HG03280 (cell line): ENCODE measurements at regions not wholly inside any gene's neighbourhood (a gene's known extent, or its start where the extent isn't known, plus 50 kb on each side); places are given as distances from the start of the nearest gene placed in this dataset.
"Not testable (repeated sequence)": the region's sequence is repeated elsewhere in the genome, so short reads cannot be mapped to it uniquely, and the experiment has no call there.

Experiments used
- ATAC-seq: cut with Tn5 transposase; IDR thresholded peaks from one replicate; pipeline ENCODE4 v1.9.1; 2021; ENCODE audit warnings: mild to moderate bottlenecking, moderate library complexity; ENCODE audit not compliant: unreplicated experiment

DNA sequence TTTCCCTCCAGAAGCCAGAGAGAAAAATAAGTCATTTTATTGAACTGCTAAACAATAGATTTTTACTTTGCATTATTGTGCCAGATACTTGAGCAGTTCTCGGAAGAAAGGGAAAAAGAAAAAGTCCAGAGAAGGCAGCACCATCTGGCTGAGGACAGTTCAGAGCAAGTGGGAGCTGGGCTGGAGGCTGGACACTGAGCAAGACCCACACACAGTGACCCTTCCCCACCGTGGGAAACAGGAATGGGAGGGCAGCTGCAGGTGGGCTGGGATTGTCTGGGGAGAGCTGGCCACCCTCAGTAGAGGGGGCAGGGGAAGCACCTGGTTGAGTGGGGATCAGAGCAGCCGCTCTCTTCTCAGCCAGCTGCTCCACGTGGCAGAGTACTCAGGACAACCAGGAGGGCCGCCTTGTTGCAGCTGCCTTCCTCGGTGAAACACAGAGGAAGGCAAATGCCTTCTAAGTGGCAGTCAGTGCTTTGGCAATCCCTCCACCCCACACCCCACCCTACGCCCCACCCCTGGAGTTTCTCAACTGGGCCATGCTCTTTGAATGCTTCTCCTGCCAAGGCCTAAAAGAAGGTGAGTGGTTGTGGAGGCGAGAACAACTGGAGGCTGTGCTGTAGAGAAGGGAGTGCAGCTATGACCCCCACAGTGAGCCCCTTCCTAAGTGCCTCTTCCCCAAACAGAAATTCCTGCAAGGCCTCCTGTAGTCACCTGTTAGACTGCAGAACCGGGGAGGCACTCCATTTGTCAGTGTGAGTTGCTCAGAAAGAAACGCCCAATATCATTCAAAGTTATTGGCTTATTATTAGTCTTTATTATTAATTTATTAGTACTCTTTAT lies 179.3 kb downstream of the ZIC5 start:
- ATAC-seq = no peak

DNA sequence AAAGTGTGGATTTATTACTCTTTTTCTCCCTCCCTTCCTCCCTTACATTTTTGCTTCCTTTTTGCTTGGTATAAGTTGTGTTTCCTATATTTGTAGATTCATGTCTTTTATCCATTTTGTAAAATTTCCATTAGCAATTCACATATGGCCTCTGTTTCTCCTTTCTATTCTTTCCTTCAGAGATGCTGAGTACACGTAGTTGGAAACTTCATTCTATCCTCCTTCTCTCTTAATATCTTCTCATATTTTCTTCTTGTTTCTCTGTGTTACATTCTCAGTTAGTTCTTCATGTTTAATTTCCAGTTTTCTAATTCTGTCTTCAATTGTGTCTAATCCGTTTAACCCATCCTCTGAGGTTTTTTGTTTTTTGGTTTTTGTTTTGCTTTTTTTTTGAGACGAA lies 188.9 kb downstream of the ZIC5 start:
- no peak for ATAC-seq

DNA sequence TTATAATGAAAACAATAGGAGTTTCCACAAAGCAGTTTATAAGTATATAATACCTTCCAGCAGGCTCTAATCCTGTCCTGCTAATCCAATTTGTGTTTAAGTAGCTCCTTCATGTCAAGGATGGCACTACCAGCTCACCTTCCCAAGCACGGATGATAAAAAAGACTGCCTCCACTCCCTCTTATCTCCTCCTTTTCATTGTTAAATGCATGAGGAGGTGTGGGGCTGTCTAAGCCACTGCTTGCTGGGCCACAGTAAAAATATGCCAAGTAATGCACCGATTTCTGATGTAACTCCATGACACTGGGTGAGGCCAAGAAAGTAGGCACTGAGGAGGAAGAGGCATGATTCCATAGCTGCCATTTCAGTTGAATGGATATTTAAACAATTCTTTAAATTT lies 193.1 kb downstream of the ZIC5 start:
- no peak for ATAC-seq

DNA sequence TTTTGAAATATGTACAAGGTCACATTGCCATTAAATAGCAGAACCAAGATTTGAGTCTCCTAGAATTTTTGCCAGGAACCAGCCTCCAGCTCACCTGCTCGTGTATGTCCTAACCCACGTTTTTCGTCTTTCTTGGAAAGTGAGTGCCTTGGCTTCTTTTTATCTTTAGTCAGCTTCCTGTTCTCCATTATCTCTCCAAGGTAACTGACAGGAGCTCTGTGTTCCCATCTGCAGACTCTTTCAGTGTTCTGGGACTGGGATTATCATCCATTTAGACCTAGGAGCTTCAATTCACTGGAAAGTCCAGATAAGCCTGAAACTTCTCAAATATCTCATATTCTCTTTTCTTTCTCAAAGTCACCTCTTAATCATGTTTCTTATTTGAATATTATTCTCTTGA lies 193.7 kb downstream of the ZIC5 start:
- no peak for ATAC-seq

DNA sequence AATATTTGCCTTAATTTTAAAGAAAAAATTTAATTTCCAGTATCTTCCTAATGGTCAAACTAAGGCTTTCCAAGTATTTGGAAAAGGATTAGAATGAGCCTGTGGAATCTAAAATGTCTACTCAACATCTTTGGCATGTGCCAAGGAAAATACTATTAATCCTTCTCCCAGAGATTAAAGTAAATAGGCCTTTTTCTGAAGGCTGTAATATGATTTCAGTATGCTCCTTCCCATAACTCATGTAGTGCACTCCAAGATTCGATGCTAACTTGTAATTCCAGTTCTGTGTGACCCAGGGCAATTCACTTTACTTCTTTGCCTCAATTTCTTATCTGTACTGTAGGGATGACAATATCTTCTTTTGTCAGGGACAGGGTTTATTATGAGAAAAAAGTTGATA lies 196.9 kb downstream of the ZIC5 start:
- no peak for ATAC-seq

DNA sequence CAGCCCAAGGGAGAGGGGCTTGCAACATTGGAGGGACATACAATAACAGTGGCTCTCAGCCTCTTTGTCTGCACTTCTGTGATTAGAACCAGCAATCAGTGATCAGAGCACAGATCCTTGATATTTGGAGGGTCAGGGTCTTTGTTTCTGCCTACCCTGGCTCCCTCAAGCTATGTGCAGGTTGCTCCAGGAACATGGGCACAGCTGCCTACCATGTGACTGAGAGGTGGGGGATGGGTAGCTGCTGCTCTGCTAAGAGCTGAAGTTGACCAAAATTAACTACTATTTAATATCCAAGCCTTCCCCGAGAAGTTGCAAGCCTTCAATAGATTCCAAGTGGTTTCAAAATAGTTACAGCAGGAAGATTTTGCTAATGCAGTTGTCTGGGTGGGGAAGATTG lies 202.6 kb downstream of the ZIC5 start:
- no peak for ATAC-seq

DNA sequence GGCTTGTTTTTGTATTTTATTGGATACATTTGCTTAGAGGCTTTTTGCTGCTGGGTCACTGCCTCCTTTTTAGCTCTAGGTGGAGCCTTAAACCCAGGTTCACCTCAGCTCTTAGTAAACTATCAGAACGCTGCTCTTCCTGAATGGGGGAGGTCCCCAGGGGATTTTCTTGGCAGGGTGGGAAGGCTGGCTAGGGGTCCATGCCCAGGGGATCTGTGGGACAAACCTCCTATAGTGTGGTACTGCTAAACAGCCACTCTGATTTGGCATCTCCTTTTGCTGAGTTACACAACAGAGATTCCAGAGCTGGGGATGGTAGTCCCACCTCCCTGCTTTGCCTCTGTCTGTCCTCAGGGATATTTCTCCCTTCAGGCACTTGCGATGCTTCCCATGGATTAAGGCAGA lies 204.9 kb downstream of the ZIC5 start:
- ATAC-seq = no peak

DNA sequence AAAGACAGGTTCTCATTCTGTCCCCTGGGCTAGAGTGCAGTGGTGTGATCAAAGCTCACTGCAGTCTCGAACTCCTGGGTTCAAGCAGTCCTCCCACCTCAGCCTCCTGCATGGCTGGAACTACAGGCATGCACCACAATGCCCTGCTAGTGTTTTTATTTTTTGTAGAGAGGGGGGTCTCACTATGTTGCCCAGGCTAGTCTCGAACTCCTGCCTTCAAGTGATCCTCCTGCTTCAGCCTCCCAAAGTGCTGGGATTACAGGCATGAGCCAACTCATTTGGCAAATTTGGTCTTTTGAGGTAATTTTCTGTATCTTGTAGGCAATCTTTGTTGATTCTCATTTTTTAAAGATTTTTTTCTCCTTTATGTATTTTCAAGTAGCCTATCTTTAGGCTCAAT lies 205.7 kb downstream of the ZIC5 start:
- no peak for ATAC-seq

DNA sequence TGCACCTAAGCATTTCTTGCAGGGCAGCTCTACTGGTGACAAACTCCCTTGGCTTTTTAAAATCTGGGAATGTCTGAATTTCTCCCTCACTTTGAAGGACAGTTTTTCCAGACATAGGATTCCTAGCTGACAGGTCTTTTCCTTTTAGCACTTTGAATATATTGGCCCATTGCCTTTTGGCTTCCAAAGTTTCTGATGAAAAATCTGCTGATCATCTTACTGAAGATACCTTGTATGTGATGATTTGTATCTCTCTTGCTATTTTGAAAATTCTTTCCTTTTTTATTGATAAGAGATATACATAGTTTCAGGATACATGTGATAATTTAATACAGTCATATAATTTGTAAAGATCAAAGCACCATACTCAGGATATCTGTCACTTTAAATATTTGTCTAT lies 211.1 kb downstream of the ZIC5 start:
- ATAC-seq = no peak

DNA sequence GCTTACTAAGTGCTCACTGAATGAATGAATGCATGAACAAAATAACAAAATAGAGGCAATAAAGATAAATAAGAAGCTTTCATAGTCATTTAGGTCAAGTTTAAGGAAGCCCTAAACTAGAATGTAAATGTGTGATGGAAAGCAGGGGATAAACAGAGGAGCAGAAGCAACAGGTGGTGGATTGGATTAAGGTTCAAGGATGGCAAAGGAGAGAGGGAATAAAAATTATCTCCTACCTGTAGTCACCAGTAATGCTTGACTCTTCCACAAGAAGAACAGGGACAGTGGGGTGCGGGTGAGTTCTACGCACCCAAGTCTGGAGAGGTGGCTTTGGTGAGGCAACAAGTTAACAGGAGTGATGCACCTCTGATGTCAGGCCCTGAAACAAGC lies 212.4 kb downstream of the ZIC5 start:
- no peak for ATAC-seq

DNA sequence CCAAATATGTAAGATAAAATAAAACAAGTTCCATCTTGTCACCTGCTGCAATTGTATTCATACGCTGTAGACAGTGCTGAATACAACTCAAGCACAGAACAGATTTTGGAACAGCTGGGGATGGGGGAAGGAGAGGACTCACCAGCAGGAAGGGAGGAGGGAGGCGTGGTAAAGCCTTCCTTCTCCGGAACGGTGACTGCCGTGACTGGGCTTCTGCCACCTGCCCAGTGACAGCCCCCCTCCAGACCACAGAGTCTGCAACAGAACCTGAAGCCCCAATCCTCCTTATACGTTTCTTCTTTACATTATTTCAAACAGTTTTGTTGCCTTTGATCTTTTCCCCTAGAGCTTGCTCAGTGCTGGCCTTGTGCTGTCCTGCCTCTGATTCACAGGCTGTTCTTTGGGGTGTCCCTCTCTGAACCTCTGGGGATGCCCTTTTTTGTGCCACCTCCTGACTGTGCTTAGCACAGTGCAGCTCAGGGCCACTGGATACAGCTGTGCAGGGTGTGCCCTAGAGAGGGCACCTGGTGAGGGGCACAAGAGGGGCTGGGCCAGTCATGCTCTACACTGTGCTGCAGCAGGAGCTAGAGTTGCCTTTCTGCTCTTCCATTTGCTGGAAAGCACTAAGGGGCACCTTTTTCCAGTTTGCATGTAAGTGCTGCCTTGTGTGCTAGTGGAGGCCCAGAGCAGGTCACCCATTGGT lies 213.0 kb downstream of the ZIC5 start:
- no peak for ATAC-seq

DNA sequence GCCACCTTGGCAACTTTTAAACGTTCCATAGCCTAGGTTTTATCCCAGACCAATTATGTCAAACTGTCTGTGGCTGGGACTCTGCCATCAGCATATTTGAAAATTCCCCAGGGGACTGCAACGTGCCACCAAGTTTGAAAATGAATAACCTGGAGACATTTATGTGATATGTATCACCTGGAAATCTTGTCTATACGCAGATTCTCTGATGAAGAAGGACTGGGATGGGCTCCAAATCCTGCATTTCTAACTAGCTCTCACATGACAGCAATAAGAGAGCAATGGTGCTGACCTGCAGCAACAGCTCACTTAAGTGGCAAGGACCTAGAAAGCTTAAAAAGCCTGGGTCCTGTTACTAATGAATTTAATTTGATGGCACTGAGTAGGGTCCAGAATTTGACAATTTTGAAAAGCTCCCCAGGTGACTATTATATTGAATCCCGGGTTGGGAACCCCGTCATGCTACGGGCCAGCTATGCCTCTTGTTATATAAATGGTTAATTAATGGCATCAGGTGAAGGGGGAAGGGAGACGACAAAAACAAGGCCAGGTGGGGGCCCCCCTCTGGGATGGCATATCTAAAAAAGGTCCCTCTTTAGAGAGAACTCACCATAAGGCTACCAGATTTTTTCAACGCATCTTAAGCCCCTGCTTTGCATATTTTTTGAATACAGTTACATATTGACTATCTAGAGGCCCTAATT lies 213.7 kb downstream of the ZIC5 start:
- ATAC-seq = no peak

DNA sequence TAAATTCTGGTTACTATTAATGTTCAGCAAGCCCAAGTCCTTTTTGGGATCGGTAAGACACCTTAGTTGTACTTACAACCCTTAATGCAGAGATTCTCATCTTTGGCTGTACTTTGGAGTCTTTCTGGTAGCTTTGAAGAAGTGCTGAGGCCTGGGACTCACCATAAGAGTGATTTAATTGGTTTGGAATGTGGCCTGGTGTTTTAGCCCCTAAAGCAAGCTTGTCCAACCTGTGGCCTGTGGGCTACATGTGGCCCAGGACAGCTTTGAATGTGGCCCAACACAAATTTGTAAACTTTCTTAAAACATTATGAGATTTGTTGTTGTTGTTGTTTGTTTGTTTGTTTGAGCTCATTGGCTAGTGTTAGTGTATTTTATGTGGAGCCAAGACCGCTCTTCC lies 215.3 kb downstream of the ZIC5 start:
- ATAC-seq = no peak

DNA sequence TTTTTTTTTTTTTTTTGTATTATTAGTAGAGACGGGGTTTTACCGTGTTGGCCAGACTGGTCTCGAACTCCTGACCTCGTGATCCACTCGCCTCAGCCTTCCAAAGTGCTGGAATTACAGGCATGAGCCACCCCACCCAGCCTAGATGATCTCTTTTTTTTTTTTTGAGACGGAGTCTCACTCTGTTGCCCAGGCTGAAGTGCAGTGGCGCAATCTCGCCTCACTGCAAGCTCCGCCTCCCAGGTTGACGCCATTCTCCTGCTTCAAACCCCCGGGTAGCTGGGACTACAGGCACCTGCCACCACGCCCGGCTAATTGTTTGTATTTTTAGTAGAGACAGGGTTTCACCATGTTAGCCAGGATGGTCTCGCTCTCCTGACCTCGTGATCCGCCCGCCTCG lies 216.8 kb downstream of the ZIC5 start:
- not testable (repeated sequence) for ATAC-seq

DNA sequence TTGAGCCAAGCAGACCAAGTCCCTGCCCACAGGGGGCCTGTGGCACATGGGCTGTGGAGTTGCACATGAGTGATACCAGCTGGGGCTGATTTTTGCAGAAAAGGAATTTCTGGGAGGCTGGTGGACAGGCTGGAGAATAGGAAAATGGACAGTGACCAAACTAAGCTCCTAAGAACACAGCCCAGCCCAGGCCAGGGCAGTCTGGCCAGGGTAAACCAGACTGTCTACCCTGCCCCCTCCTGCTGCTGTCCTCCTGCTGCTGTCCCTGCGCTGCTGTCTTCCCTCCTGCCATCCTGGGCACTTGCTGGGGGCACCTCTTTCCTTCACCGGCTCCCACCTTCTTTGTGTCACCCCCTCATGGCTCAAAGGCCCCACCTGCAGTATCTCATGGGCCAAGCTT lies 219.2 kb downstream of the ZIC5 start:
- ATAC-seq = no peak

DNA sequence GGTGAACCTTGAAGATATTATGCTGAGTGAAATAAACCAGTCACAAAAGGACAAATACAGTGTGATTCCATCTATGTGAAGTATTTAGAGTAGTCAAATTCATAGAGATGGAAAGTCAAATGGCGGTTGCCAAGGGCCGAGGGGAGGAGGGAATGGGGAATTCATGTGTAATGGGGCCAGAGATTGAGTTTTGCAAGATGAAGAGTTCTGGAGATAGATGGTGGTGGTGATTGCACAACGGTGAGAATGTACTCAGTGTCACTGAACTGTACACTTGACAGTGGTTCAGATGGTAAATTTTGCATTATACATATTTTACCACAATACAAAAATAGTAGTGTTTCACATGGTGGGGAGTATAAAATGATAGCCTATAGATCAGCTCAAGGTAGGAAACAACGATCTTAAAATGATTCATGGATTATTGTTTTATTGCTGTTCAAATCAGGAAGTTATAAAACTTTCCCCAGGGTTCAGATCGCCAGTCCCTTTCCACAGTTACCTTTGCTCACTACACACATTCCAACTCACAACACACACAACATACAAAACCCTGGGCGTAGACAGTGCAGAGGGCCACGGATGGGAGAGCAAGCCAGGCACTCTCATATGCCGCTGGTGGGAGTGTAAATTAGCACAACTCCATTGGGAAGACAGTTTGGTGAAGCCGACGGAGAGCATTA lies 219.9 kb downstream of the ZIC5 start:
- ATAC-seq = no peak

DNA sequence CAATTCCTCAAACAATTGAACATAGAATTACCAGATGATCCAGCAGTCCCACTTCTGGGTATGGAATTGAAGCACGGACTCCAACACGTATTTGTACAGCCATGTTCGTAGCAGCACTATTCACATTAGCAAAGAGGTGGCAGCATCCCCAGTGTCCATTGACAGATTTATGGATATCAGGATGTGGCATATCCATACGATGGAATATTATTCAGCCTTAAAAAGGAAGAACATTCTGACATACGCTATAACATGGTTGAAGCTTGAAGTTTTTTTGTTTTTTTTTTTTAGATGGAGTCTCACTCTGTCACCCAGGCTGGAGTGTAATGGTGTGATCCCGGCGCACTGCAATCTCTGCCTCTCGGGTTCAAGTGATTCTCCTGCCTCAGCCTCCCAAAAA lies 220.6 kb downstream of the ZIC5 start:
- ATAC-seq = no peak

DNA sequence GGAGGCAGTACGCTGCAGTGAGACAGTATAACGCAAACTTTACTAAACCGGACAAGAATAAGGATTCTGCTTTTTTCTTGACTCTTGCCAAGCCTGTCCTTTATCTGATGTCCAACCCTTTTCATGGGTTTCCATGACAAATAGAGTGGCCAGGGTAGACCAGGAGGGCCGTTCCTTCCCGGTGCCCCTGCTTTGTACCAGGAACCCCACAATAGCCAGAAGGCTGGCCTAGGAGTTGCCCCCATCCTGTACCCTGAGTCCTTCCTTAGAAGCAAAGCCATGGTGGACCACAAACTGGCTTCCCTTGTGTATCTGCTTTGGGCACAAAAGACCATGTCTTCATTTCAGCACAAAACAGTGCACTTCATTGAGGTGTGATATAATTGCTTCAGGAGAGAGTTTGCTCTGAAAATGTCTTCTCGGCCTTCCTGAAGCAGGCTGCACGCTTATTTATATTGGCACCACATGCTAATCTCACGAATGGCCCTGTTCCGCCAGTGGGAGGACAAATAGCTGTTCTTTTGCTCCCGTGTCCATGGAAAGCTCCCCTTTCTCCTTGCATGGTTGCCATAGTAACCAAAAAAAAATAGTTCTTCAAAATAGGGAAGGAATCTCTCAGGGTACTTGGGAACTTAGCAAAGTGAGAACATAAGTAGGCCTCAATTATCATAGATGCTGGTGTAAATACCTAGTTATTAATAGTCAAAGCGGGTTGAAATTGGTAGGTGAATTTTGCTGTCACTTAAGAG lies 222.1 kb downstream of the ZIC5 start:
- ATAC-seq = no peak

DNA sequence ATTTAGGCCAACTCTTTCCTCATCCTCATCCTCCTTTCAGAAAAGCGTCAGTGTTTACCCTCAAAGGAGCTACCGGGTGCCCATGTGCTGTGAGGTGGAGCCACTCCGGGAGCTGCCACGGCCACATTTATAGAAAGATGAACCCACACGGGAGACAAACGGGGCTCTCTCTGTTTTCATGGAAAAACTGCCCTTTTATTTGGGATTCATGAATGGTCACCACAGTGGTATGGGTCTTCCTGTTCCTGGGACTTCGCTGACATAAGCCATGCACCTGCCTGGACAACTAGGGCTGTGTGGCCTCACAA lies 224.2 kb downstream of the ZIC5 start:
- ATAC-seq = no peak

DNA sequence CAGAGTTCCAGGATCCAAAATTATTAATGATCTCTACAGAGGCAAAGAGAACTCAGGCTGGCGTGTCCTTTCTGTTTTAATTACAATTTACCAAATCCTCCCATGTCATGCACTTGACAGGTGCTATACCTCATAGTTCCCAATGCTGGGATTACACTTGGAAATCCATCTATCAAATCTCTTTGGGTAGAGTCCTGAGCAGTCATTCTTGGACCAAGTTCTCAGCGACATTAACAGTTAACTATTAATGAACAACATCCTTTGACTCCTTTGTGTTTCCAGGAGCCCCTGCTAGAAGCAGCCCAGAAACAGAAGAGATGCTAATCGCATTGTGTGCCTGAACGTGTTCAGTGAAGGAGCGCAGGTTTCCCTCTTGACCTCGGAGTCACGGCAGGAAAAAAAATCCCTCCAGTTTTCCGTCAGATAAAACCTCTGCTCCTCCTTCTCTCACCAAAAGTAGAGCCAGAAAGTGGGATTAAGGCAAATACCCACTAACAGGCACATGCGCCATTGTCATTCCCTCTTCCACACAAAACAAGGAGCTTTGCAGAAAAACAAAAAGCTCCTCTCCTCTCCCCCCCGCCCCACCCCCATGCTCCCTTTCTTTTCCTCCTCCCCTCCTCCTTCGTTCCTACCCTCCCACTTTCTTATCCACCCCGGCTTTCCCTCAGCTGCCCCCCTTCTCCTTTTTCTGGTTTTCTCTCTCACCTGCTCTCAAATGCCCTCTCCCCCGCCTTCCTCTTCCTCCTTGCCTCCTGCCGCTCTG lies 224.7 kb downstream of the ZIC5 start:
- no peak for ATAC-seq
